Hematopoietic multipotent progenitor cell treated with erythropoietin and hydrocortisone succinate and interleukin-3 and kit ligand, for 8 days (in vitro differentiated cells): ENCODE measurements at regions not wholly inside any gene's neighbourhood (a gene's known extent, or its start where the extent isn't known, plus 50 kb on each side); places are given as distances from the start of the nearest gene placed in this dataset.
"Not testable (repeated sequence)": the region's sequence is repeated elsewhere in the genome, so short reads cannot be mapped to it uniquely, and the experiment has no call there.

Source experiments
- DNase-seq: peaks from one replicate; pipeline ENCODE4 v3.0.0-alpha.2; 2015

- DNase-seq = no peak
Observed at GRCh38 chr4:124139044-124139443, 573.5 kb downstream of the ANKRD50 start.

DNA sequence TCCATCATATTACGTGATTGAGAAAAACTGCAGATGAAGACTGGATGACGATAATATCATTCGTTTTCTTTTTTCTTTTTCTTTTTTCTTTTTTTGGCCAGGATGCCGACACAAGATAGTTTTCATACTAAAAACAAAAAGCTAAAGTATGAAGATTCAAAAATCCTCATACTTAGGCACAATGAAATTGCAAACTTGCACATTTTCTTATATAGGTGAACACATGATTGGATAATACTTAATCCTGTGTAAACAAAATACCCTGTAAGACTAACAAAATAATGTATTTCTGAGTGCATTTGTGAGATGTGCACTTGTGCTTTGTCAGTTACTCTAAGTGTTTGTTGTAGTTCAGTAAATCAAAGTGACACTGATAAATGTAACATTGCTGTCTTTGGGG is 568.9 kb downstream of the ANKRD50 start:
- no peak for DNase-seq

DNA sequence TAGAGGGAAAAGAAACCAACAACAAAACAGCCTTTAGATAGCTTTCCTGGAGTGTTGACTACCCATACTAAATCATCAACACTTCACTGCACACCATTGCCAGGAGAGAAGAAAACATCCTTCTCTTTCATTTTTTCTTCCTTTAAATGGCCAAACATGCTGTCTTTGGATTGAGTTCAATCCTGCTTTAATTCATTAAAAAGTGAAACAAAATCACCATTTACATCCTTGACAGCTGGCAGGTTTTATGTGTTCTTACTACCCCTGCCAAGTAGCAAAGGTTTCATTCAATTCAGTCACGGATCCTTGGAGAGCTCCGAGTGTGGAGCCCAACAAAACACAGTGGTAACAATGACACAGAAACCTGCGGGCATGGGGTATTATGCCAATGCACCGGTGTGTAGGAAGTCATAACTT is 568.3 kb downstream of the ANKRD50 start:
- no peak for DNase-seq

DNA sequence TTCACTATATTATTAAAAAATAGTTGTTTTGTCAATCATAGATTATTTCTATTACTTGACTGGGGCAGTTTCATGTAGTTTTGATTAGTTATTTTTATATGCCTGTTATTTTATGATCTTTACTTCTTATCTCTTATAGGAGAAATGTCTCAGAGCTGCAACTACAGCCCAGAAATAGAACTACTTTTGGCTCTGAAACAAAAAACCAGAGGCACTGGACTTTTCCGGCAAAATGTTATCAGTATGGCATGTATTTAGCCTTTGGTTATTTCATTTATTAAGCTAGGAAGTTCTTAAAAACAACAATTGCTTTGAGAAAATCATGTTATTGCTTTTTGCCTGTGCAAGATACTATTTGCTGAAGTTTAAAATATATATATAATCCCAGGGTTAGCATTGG is 566.5 kb downstream of the ANKRD50 start:
- DNase-seq = no peak

- DNase-seq = no peak
Observed at GRCh38 chr4:124151031-124151430, 561.5 kb downstream of the ANKRD50 start.

GRCh38 chr4:124152132-124152531 is 560.4 kb downstream of the ANKRD50 start:
- no peak for DNase-seq

DNA sequence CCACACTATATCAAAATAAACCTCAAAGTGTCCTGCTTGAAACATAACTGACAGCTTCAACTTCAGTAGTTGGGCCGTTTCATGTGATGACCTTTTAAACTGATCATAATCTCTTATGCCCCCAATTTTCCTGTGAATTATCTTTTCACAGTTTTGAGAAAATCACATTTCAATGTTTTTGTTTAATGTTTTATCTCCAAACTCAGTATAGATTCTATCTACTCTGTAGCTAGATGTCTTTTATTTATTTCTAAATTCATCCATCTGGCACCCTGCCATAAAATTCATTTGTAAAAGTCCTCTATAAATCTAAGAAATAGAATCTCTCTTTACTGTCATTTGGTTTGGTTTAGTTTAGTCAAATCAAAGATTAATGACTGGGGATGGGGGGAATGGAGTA is 557.3 kb downstream of the ANKRD50 start:
- no peak for DNase-seq

DNA sequence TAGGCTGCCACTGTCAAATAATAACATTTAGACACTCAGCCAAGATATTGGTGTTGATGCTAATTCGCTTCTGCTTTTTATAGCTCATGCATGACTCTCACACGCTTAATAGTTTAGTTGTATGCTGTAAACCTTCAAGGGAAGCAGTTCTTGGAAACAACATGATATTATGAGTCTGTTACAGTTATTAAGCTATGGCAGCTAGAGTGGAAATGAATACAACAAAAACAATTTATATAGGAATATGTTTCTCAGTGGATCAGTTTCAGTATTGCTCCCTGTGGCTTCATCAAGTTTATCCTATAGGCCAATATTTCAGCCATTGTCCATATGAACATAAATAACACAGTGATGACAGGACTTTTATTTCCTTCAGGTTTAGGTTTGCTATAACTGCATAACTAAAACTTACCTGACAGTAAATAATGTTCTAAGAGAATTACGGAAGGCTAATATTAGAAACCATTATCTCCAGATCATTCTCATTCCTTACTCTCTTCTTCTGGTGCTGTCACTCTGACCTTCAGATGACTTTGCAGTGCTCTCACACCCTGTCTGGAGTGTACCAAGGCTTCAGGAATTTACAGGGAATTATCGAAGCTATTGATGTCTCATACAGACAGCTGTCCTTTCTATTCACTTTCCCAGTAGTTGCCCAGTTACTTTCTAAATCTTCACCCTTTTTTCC is 555.0 kb downstream of the ANKRD50 start:
- no peak for DNase-seq

- no peak for DNase-seq
Observed at GRCh38 chr4:124163401-124163800, 549.1 kb downstream of the ANKRD50 start.

GRCh38 chr4:124167602-124168001 is 544.9 kb downstream of the ANKRD50 start:
- no peak for DNase-seq

GRCh38 chr4:124169524-124169923 is 543.0 kb downstream of the ANKRD50 start:
- not testable (repeated sequence) for DNase-seq

DNA sequence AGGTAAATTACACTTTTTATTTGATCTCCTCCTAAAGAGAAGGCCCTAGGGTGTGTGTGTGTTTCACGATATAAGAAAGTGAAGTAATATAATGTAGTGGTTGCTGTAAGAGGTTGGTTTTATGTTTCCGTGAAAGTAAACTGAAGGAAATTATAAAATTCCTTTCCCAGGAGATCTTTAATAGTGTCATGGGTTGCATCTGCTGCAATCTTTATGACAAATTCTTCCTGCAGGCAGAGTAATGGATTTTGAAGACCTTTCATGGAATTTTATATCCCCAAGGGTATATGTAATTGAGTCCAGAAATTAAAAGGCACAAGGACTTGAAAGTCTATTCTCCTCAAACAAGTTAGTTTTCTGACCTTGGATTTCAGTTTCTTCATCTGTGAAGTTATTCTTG is 538.6 kb downstream of the ANKRD50 start:
- DNase-seq = no peak

DNA sequence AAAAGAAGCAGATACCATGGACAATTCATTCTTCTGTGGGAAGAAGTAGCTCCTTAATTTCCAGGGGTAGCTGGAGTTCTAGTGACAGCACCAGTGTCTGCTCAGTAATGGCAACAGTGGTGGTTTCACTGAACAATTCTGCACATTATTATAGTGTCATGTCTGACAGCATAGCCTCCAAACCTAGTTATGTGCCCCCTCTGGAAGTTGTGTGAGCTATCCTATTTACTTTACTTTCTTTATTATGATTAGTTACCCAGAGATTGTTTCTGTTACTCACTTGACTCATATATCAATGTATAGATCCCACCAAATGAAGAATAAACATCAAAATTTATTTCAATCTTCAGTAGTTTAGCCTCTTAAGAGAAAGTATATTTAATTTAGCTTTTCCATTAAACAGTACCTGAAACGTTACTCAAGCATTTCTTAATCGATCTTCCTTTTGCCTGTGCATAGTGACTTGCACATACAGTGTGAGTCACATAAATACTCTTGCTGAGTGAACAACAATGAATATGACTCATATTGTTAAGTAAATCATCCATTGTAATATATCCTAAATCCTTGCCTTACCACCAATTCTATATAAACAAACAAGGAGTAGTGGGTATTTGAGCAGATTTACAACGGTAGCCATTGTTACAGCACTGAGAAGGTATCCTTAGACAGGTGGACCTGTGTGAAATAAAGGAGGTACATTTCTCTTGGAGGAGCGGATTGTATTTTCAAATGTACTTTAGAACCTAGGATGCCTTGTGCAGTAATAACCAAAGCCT is 534.7 kb downstream of the ANKRD50 start:
- no peak for DNase-seq

DNA sequence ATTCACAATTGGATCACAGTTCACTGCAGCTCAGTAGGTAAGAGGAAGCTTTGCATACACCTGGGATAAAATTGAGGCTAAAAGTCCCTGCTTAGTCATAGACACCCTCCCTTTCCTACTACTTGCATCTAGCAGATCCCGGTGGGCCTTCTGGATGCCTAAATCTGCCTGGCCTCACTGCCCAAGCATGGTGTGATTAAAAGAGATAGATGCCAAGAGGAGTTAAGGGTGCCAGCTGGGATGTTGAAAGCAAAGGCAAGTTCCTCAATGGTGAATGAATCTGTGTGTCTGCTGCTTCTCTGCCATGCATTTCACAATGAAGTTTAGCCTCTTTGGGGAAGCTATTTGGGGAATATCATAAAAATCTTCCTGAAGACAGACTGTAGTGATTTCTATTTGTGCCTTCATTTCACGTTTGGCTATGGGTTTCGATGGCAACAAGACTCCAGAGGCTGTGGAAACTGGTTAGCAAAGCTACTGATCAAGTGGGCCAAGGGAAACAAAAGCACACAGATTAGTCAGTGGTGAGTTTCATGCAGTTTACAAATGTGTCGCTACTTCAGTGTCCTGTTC is 534.0 kb downstream of the ANKRD50 start:
- DNase-seq = no peak

- no peak for DNase-seq
Observed at GRCh38 chr4:124179506-124180186, 532.9 kb downstream of the ANKRD50 start.

DNA sequence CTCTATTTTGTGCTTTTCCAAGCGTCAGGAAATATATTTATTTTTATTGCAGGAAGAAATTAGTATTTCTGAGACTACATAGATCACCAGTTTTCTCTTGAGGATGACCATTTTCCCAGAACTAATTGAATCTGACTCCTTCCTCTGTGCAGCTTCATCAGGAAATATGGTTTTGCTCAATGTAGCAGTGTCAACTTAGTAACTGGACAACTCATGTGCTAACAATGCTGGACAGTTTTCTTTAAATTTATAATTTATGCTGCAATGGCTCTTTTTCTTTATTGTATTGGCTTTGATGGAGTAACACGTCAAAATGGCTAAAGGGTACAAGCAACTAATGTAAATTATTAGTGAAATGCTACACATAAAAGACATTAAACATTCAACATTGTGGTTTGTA is 531.5 kb downstream of the ANKRD50 start:
- DNase-seq = no peak

DNA sequence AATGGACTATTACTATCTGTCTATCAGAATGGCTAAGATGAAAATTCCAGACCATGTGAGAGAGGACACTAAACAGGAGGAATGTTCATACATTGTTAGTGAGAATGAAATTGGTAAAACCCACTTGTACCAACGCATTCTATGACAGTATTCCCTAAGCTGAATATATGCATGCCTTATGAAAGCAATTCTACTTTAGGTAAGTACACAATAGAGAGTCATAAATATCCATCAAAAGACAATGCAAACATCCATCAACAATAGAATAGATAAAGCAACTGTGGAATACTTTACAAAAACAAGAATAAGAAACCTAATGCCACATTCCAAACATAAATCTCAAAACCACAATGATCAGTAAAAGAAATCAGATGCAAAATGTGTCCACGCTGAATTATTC is 529.3 kb downstream of the ANKRD50 start:
- DNase-seq = no peak

DNA sequence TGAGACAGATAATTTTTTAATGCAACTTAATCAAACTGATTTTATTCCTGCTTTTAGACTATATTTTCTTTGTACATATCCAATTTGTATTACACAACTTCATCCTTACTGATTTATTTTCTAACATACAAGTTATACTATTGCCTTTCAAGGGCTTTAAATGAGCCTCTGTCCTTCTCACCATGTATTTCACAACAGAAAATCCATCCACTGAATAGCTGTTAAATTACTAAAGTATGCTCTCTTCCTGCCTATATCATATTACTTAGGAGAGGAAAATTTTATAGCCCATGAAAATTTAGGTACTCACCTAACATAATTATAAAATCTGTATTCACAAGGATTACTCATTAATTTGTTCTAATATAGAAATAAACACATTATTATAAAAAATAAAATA is 528.6 kb downstream of the ANKRD50 start:
- no peak for DNase-seq

DNA sequence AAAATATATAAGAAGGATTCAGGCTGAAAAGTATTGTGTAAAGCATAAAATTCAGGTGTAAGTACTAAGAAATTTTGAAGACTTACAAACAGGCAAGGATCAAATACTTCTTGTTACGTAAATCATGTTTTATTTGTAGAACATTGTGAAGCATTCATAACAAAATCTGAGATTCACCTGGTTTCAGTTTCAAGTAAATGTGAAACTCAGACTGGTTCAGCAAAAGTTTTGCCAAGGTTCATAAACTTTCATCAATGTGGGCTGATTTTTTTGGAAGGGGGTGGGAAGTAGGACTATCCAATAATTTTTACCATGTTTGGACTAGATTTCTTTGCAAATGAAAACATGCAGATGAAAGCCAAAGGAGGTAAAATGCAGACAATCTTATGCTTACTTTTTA is 527.7 kb downstream of the ANKRD50 start:
- no peak for DNase-seq

GRCh38 chr4:124188595-124188994 is 523.9 kb downstream of the ANKRD50 start:
- no peak for DNase-seq

- DNase-seq = no peak
Observed at GRCh38 chr4:124189545-124189944, 523.0 kb downstream of the ANKRD50 start.

DNA sequence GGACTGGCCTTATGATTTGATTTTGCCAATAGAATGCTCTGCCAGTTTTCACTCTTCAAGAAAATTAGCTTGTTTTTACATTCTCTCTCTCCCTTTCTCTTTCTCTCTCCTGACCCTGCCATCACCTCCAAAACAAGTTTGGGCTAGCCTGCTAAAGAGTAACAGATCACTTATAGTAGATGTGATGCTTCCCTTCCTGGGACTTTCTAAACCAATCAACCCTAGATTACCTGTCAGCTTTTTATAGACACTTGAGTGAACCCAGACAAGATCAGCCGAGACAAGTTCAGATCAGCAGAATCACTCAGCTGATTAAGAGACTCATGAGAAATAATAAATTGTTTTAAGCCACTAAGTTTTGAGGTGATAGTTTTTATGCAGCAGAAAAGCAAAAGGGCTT is 521.2 kb downstream of the ANKRD50 start:
- DNase-seq = no peak

- no peak for DNase-seq
Observed at GRCh38 chr4:124192544-124192943, 520.0 kb downstream of the ANKRD50 start.

- no peak for DNase-seq
Observed at GRCh38 chr4:124199185-124199584, 513.3 kb downstream of the ANKRD50 start.
